ENCODE measurements at regions not wholly inside any gene's neighbourhood (a gene's known extent, or its start where the extent isn't known, plus 50 kb on each side); places are given as distances from the start of the nearest gene placed in this dataset.

- Histone ChIP-seq H3K79me2 (ENCODE audit: insufficient read depth, low read length) (no peaks in the 10 kb centered on the region), H3K27ac (ENCODE audit: low read length) (no peak overlapping the region), H3K36me3 (ENCODE audit: insufficient read depth, low read length) (no peaks in the 10 kb centered on the region; the same call in none of the 2 replicates), H3K9me3 (ENCODE audit: insufficient read depth, low read length, severe bottlenecking) (no peaks in the 10 kb centered on the region), H3K27me3 (ENCODE audit: insufficient read depth, low read length, poor library complexity) (no peaks in the 10 kb centered on the region), H2AFZ (ENCODE audit: low read depth, low read length) (no peak overlapping the region), H3K4me1 (ENCODE audit: insufficient read depth, low read length) (no peaks in the 10 kb centered on the region), H4K20me1 (ENCODE audit: insufficient read depth, low read length) (peaks cover 5% of the 10 kb centered on the region; the same call in 1 of the 2 replicates), H3K4me3 (ENCODE audit: low read depth in 1 of 2, low read length in 2 of 2) (no peak overlapping the region), H3K4me2 (ENCODE audit: insufficient read depth, low read length) (no peak overlapping the region), H3K9ac (ENCODE audit: low read depth, low read length) (no peak overlapping the region)
- TF ChIP-seq, protein P1, sequence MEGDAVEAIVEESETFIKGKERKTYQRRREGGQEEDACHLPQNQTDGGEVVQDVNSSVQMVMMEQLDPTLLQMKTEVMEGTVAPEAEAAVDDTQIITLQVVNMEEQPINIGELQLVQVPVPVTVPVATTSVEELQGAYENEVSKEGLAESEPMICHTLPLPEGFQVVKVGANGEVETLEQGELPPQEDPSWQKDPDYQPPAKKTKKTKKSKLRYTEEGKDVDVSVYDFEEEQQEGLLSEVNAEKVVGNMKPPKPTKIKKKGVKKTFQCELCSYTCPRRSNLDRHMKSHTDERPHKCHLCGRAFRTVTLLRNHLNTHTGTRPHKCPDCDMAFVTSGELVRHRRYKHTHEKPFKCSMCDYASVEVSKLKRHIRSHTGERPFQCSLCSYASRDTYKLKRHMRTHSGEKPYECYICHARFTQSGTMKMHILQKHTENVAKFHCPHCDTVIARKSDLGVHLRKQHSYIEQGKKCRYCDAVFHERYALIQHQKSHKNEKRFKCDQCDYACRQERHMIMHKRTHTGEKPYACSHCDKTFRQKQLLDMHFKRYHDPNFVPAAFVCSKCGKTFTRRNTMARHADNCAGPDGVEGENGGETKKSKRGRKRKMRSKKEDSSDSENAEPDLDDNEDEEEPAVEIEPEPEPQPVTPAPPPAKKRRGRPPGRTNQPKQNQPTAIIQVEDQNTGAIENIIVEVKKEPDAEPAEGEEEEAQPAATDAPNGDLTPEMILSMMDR (IDR thresholded peaks at IDR 0.05; ENCODE audit: borderline replicate concordance, extremely low read depth, low read length, poor library complexity, severe bottlenecking): no peak
- TF ChIP-seq EZH2 (IDR thresholded peaks at IDR 0.05; ENCODE audit: borderline replicate concordance, low read depth, low read length, severe bottlenecking): no peak
- no peak for DNase-seq
- no peak for ATAC-seq (ENCODE audit: insufficient read depth, low read depth)
Observed at GRCh38 chr6:154893917-154894316, 101.2 kb upstream of the TIAM2 start.

- Histone ChIP-seq H3K27ac (ENCODE audit: low read length) (no peak overlapping the region), H3K9me3 (ENCODE audit: insufficient read depth, low read length, severe bottlenecking) (no peaks in the 10 kb centered on the region), H3K36me3 (ENCODE audit: insufficient read depth, low read length) (no peaks in the 10 kb centered on the region; the same call in none of the 2 replicates), H2AFZ (ENCODE audit: low read depth, low read length) (no peak overlapping the region), H3K9ac (ENCODE audit: low read depth, low read length) (no peak overlapping the region), H3K4me3 (ENCODE audit: low read depth in 1 of 2, low read length in 2 of 2) (no peak overlapping the region), H3K4me2 (ENCODE audit: insufficient read depth, low read length) (no peak overlapping the region), H4K20me1 (ENCODE audit: insufficient read depth, low read length) (peaks cover 5% of the 10 kb centered on the region; the same call in 1 of the 2 replicates), H3K4me1 (ENCODE audit: insufficient read depth, low read length) (no peaks in the 10 kb centered on the region), H3K27me3 (ENCODE audit: insufficient read depth, low read length, poor library complexity) (no peaks in the 10 kb centered on the region), H3K79me2 (ENCODE audit: insufficient read depth, low read length) (no peaks in the 10 kb centered on the region)
- TF ChIP-seq EZH2 (IDR thresholded peaks at IDR 0.05; ENCODE audit: borderline replicate concordance, low read depth, low read length, severe bottlenecking): no peak
- TF ChIP-seq, protein P1 (IDR thresholded peaks at IDR 0.05; ENCODE audit: borderline replicate concordance, extremely low read depth, low read length, poor library complexity, severe bottlenecking): no peak
- DNase-seq (no peak), ATAC-seq (ENCODE audit: insufficient read depth, low read depth) (no peak)
Observed at GRCh38 chr6:154894902-154895301, 100.2 kb upstream of the TIAM2 start.

DNA sequence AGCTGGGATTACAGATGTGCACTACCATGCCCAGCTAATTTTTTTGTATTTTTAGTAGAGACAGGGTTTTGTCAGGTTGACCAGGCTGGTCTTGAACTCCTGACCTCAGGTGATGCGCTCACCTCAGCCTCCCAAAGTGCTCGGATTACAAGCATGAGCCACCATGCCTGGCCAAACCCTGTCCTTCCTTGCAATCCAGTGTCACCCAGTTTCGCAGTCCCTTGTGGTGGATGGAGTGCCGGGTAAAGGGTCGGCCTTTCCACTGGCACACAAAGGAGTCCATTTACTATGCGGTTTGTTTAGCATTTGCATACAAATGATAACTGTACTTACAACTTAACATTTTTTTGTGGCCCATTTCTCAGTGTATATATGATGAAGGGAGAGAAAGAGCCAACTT lies 99.3 kb upstream of the TIAM2 start:
- H3K36me3 ChIP-seq (ENCODE audit: insufficient read depth, low read length): no peaks in the 10 kb centered on the region; the same call in none of the 2 replicates
- no peak overlapping the region for H3K4me2 ChIP-seq (ENCODE audit: insufficient read depth, low read length)
- no peak overlapping the region for H2AFZ ChIP-seq (ENCODE audit: low read depth, low read length)
- no peak overlapping the region for H3K4me3 ChIP-seq (ENCODE audit: low read depth in 1 of 2, low read length in 2 of 2)
- H3K4me1 ChIP-seq (ENCODE audit: insufficient read depth, low read length): no peaks in the 10 kb centered on the region
- ATAC-seq (ENCODE audit: insufficient read depth, low read depth) (no peak), DNase-seq (no peak)
- no peaks in the 10 kb centered on the region for H3K27me3 ChIP-seq (ENCODE audit: insufficient read depth, low read length, poor library complexity)
- H3K9me3 ChIP-seq (ENCODE audit: insufficient read depth, low read length, severe bottlenecking): no peaks in the 10 kb centered on the region
- H4K20me1 ChIP-seq (ENCODE audit: insufficient read depth, low read length): peaks cover 5% of the 10 kb centered on the region; the same call in 1 of the 2 replicates
- TF ChIP-seq EZH2 (IDR thresholded peaks at IDR 0.05; ENCODE audit: borderline replicate concordance, low read depth, low read length, severe bottlenecking): no peak
- TF ChIP-seq, protein P1 (IDR thresholded peaks at IDR 0.05; ENCODE audit: borderline replicate concordance, extremely low read depth, low read length, poor library complexity, severe bottlenecking): no peak
- no peaks in the 10 kb centered on the region for H3K79me2 ChIP-seq (ENCODE audit: insufficient read depth, low read length)
- H3K9ac ChIP-seq (ENCODE audit: low read depth, low read length): no peak overlapping the region
- no peak overlapping the region for H3K27ac ChIP-seq (ENCODE audit: low read length)

- ATAC-seq (ENCODE audit: insufficient read depth, low read depth) (no peak), DNase-seq (no peak)
- Histone ChIP-seq H3K4me3 (ENCODE audit: low read depth in 1 of 2, low read length in 2 of 2) (no peak overlapping the region), H4K20me1 (ENCODE audit: insufficient read depth, low read length) (no peaks in the 10 kb centered on the region), H3K4me1 (ENCODE audit: insufficient read depth, low read length) (no peaks in the 10 kb centered on the region), H2AFZ (ENCODE audit: low read depth, low read length) (no peak overlapping the region), H3K9ac (ENCODE audit: low read depth, low read length) (no peak overlapping the region), H3K79me2 (ENCODE audit: insufficient read depth, low read length) (no peaks in the 10 kb centered on the region), H3K9me3 (ENCODE audit: insufficient read depth, low read length, severe bottlenecking) (no peaks in the 10 kb centered on the region), H3K4me2 (ENCODE audit: insufficient read depth, low read length) (no peak overlapping the region), H3K27ac (ENCODE audit: low read length) (no peak overlapping the region), H3K36me3 (ENCODE audit: insufficient read depth, low read length) (no peaks in the 10 kb centered on the region; the same call in none of the 2 replicates), H3K27me3 (ENCODE audit: insufficient read depth, low read length, poor library complexity) (no peaks in the 10 kb centered on the region)
- TF ChIP-seq, protein P1 (IDR thresholded peaks at IDR 0.05; ENCODE audit: borderline replicate concordance, extremely low read depth, low read length, poor library complexity, severe bottlenecking): no peak
- no peak for TF ChIP-seq EZH2 (IDR thresholded peaks at IDR 0.05; ENCODE audit: borderline replicate concordance, low read depth, low read length, severe bottlenecking)
Observed at GRCh38 chr6:154898821-154899220, 96.3 kb upstream of the TIAM2 start.
